GM19468 (cell line): ENCODE measurements at regions not wholly inside any gene's neighbourhood (a gene's known extent, or its start where the extent isn't known, plus 50 kb on each side); places are given as distances from the start of the nearest gene placed in this dataset.

ENCODE experiments used
- ATAC-seq: cut with Tn5 transposase; IDR thresholded peaks from one replicate; pipeline ENCODE4 v1.9.1; 2021; ENCODE audit warnings: mild to moderate bottlenecking, moderate library complexity, moderate number of reproducible peaks; ENCODE audit not compliant: unreplicated experiment; ENCODE audit errors: extremely low read depth

- no peak for ATAC-seq
These were observed 920.1 kb upstream of the CNTN5 start for GRCh38 chr11:98100689-98101088.

- ATAC-seq: no peak
These were observed 919.4 kb upstream of the CNTN5 start for GRCh38 chr11:98101329-98101728.

- ATAC-seq: no peak
These were observed 916.5 kb upstream of the CNTN5 start for GRCh38 chr11:98104249-98104648.

GRCh38 chr11:98107736-98108135 is 913.0 kb upstream of the CNTN5 start:
- no peak for ATAC-seq

- no peak for ATAC-seq
These were observed 910.7 kb upstream of the CNTN5 start for GRCh38 chr11:98110030-98110429.

GRCh38 chr11:98115873-98116272 is 904.9 kb upstream of the CNTN5 start:
- no peak for ATAC-seq

- no peak for ATAC-seq
These were observed 890.6 kb upstream of the CNTN5 start for GRCh38 chr11:98130117-98130625.

GRCh38 chr11:98136357-98136756 is 884.4 kb upstream of the CNTN5 start:
- no peak for ATAC-seq

- no peak for ATAC-seq
These were observed 883.3 kb upstream of the CNTN5 start for GRCh38 chr11:98137437-98137836.

- ATAC-seq: no peak
These were observed 877.1 kb upstream of the CNTN5 start for GRCh38 chr11:98143661-98144060.

GRCh38 chr11:98153752-98154151 is 867.0 kb upstream of the CNTN5 start:
- no peak for ATAC-seq

GRCh38 chr11:98155696-98156095 is 865.1 kb upstream of the CNTN5 start:
- no peak for ATAC-seq

GRCh38 chr11:98177925-98178324 is 842.8 kb upstream of the CNTN5 start:
- no peak for ATAC-seq

- ATAC-seq: no peak
These were observed 840.2 kb upstream of the CNTN5 start for GRCh38 chr11:98180511-98180910.

- no peak for ATAC-seq
These were observed 839.8 kb upstream of the CNTN5 start for GRCh38 chr11:98180921-98181320.

- ATAC-seq: no peak
These were observed 837.7 kb upstream of the CNTN5 start for GRCh38 chr11:98183034-98183433.

GRCh38 chr11:98185245-98185644 is 835.5 kb upstream of the CNTN5 start:
- ATAC-seq: no peak

GRCh38 chr11:98194611-98195010 is 826.1 kb upstream of the CNTN5 start:
- no peak for ATAC-seq

- no peak for ATAC-seq
These were observed 825.4 kb upstream of the CNTN5 start for GRCh38 chr11:98195300-98195699.

GRCh38 chr11:98207086-98207485 is 813.7 kb upstream of the CNTN5 start:
- no peak for ATAC-seq

GRCh38 chr11:98227278-98227677 is 793.5 kb upstream of the CNTN5 start:
- ATAC-seq: no peak

GRCh38 chr11:98230678-98231077 is 790.1 kb upstream of the CNTN5 start:
- ATAC-seq: no peak

GRCh38 chr11:98234698-98235097 is 786.1 kb upstream of the CNTN5 start:
- no peak for ATAC-seq
